DMS114 treated with DMSO at 0.1 percent for 48 hours (cell line): ENCODE measurements at regions not wholly inside any gene's neighbourhood (a gene's known extent, or its start where the extent isn't known, plus 50 kb on each side); places are given as distances from the start of the nearest gene placed in this dataset.

ENCODE experiments used
- DNase-seq: peaks from one replicate; lab custom pipeline; 2025; ENCODE audit not compliant: unreplicated experiment; lab: John Stamatoyannopoulos, UW

- DNase-seq, result no peak
These were observed 1193.7 kb downstream of the EFNB2 start for GRCh38 chr13:105341758-105342157.

GRCh38 chr13:105341256-105341655 is 1194.2 kb downstream of the EFNB2 start:
- no peak for DNase-seq

- DNase-seq, result no peak
These were observed 1195.3 kb downstream of the EFNB2 start for GRCh38 chr13:105340061-105340606.

GRCh38 chr13:105338773-105339172 is 1196.7 kb downstream of the EFNB2 start:
- DNase-seq, result no peak

- DNase-seq, result no peak
These were observed 1197.5 kb downstream of the EFNB2 start for GRCh38 chr13:105338006-105338405.

GRCh38 chr13:105336706-105337576 is 1198.5 kb downstream of the EFNB2 start:
- no peak for DNase-seq

- no peak for DNase-seq
These were observed 1201.3 kb downstream of the EFNB2 start for GRCh38 chr13:105334211-105334610.

- no peak for DNase-seq
These were observed 1202.0 kb downstream of the EFNB2 start for GRCh38 chr13:105333416-105333815.

GRCh38 chr13:105329359-105329758 is 1206.1 kb downstream of the EFNB2 start:
- DNase-seq, result no peak

GRCh38 chr13:105328212-105328611 is 1207.2 kb downstream of the EFNB2 start:
- DNase-seq, result no peak

GRCh38 chr13:105327581-105328126 is 1207.8 kb downstream of the EFNB2 start:
- DNase-seq, result no peak

- no peak for DNase-seq
These were observed 1215.6 kb downstream of the EFNB2 start for GRCh38 chr13:105319875-105320274.

- no peak for DNase-seq
These were observed 1218.7 kb downstream of the EFNB2 start for GRCh38 chr13:105316731-105317130.

GRCh38 chr13:105312906-105313305 is 1222.6 kb downstream of the EFNB2 start:
- no peak for DNase-seq

GRCh38 chr13:105311094-105311493 is 1224.4 kb downstream of the EFNB2 start:
- DNase-seq, result no peak

- no peak for DNase-seq
These were observed 1227.7 kb downstream of the EFNB2 start for GRCh38 chr13:105307776-105308175.

- no peak for DNase-seq
These were observed 1237.6 kb downstream of the EFNB2 start for GRCh38 chr13:105297839-105298238.

- no peak for DNase-seq
These were observed 1243.5 kb downstream of the EFNB2 start for GRCh38 chr13:105291987-105292386.

- DNase-seq, result no peak
These were observed 1244.9 kb downstream of the EFNB2 start for GRCh38 chr13:105290596-105290995.

- DNase-seq, result no peak
These were observed 1249.9 kb downstream of the EFNB2 start for GRCh38 chr13:105285526-105285925.

GRCh38 chr13:105282406-105283285 is 1252.8 kb downstream of the EFNB2 start:
- DNase-seq, result no peak
